K562 (cell line): ENCODE measurements at regions not wholly inside any gene's neighbourhood (a gene's known extent, or its start where the extent isn't known, plus 50 kb on each side); places are given as distances from the start of the nearest gene placed in this dataset.
"Not testable (repeated sequence)": the region's sequence is repeated elsewhere in the genome, so short reads cannot be mapped to it uniquely, and the experiment has no call there.

ENCODE experiments used
- ATAC-seq: fragments of 200-7000 bp; cut with Tn5 transposase; 3 replicates; pipeline ENCODE4 v1.9.1; 2020; ENCODE audit warnings: moderate library complexity
- BruUV-seq: library from RNA; stranded (reverse); fragments of 400-500 nt; replicated peaks from 2 replicates; lab custom pipeline; 2021; lab: Mats Ljungman, UMichigan
- CTCF ChIA-PET: fragments of 300-600 bp; formaldehyde crosslinking; extraction: SDS; loops from one replicate; lab custom pipeline; 2021; ENCODE audit warnings: low intra/inter-chr PET ratio; lab: Yijun Ruan, JAX
- POLR2A ChIA-PET: fragments of 300-600, 350-650 bp; sonication (Branson Sonifier 250); formaldehyde crosslinking; extraction: SDS; loops from one replicate; lab custom pipeline; 2021; ENCODE audit warnings: antibody characterized with exemption, inconsistent platforms; lab: Yijun Ruan, JAX
- DNase-seq, 4 experiments: peaks; one replicate each; pipeline versions ENCODE4 v3.0.0 to v3.0.0-alpha.2; 2011 to 2018; ENCODE audit warnings: low spot score in 3 of 4, mixed read lengths in 3 of 4; ENCODE audit errors: extremely low read depth in 1 of 4
- FAIRE-seq: peaks from 2 replicates; lab custom pipeline; 2011; peaks lifted over from hg19 to GRCh38; lab: Jason Lieb, UNC
- H2AFZ ChIP-seq: 2 replicates; pipeline ENCODE4 v1.6.0; 2011; ENCODE audit warnings: low read depth, low read length, control low read depth, inconsistent platforms
- H3K27ac ChIP-seq: fragments of 200-600 bp; 3 replicates; pipeline ENCODE4 v1.8.0; 2011; ENCODE audit warnings: low read depth, mild to moderate bottlenecking, control low read depth, inconsistent platforms, low read length, moderate library complexity, mixed read lengths; ENCODE audit errors: extremely low read depth
- H3K27me3 ChIP-seq, 2 experiments: fragments of 300-600 bp in 1 of 2; 2 replicates in 1 of 2; 3 replicates in 1 of 2; pipeline versions ENCODE4 v1.6.0 to v1.8.0; 2011; ENCODE audit warnings: inconsistent platforms in 2 of 2, low read length in 2 of 2, mild to moderate bottlenecking in 1 of 2, mixed read lengths in 1 of 2, moderate library complexity in 1 of 2; ENCODE audit not compliant: control insufficient read depth in 2 of 2, insufficient read depth in 2 of 2
- H3K36me3 ChIP-seq: fragments of 300-600 bp; 3 replicates; pipeline ENCODE4 v1.8.0; 2011; ENCODE audit warnings: mild to moderate bottlenecking, low read length, inconsistent platforms; ENCODE audit not compliant: control insufficient read depth, insufficient read depth
- H3K4me1 ChIP-seq, 2 experiments: fragments of 200-600 bp in 1 of 2; replicated peaks in 1 of 2; 2 replicates in 1 of 2; 3 replicates in 1 of 2; pipeline versions ENCODE4 v1.5.1 to v1.8.0; 2011; ENCODE audit warnings: inconsistent platforms in 2 of 2, low read length in 2 of 2, mild to moderate bottlenecking in 1 of 2, mixed read lengths in 1 of 2, moderate library complexity in 1 of 2; ENCODE audit not compliant: control insufficient read depth in 2 of 2, insufficient read depth in 2 of 2
- H3K4me2 ChIP-seq: 2 replicates; pipeline ENCODE4 v1.6.1; 2011; ENCODE audit warnings: low read length, control low read depth, inconsistent platforms, mixed read lengths; ENCODE audit not compliant: insufficient read depth
- H3K4me3 ChIP-seq: fragments of 200-600 bp; sonication (generic), shearing (Covaris generic); 2 replicates; pipeline ENCODE4 v1.5.1; 2016; ENCODE audit warnings: control low read depth, inconsistent platforms
- H3K79me2 ChIP-seq: fragments of 200-600 bp; 3 replicates; pipeline ENCODE4 v1.8.0; 2011; ENCODE audit warnings: low read length, inconsistent platforms; ENCODE audit not compliant: control insufficient read depth, insufficient read depth
- H3K9ac ChIP-seq, 2 experiments: 2 replicates each; pipeline versions ENCODE4 v1.6.0 to v1.6.1; 2011; ENCODE audit warnings: low read depth in 2 of 2, low read length in 2 of 2, control low read depth in 1 of 2, inconsistent platforms in 1 of 2, mild to moderate bottlenecking in 1 of 2, mixed read lengths in 1 of 2; ENCODE audit not compliant: insufficient read depth in 1 of 2
- H3K9me1 ChIP-seq: one replicate; pipeline ENCODE4 v1.6.0; 2011; ENCODE audit warnings: inconsistent platforms, mild to moderate bottlenecking, low read length, moderate library complexity; ENCODE audit not compliant: control insufficient read depth, insufficient read depth
- H3K9me3 ChIP-seq: replicated peaks from 2 replicates; pipeline ENCODE4 v1.5.1; 2011; ENCODE audit warnings: low read depth, low read length, inconsistent platforms; ENCODE audit not compliant: control insufficient read depth, insufficient read depth
- H4K20me1 ChIP-seq: replicated peaks from 2 replicates; pipeline ENCODE4 v1.6.1; 2011; ENCODE audit warnings: low read length, inconsistent platforms, mixed read lengths; ENCODE audit not compliant: control insufficient read depth, insufficient read depth
- JUND ChIP-seq, 2 experiments: IDR thresholded peaks; 2 replicates in 1 of 2; 3 replicates in 1 of 2; pipeline ENCODE4 v1.6.1; 2011; ENCODE audit warnings: borderline replicate concordance in 2 of 2, low read depth in 2 of 2, low read length in 2 of 2, improper control_type of control experiment in 1 of 2, missing biosample characterization in 1 of 2, missing genetic modification characterization in 1 of 2, missing genetic modification reagents in 1 of 2
- WGBS: fragments of 100-300 bp; shearing (Covaris generic); methylation state at CpG from one replicate; pipeline ENCODE4 v1.1.6; 2016; ENCODE audit warnings: low coverage, mixed read lengths; ENCODE audit not compliant: insufficient coverage; ENCODE audit errors: missing lambda C conversion rate; 5-methylcytosine and 5-hydroxymethylcytosine counted together
- in situ Hi-C: fragments of 300-500 bp; cut with MboI; formaldehyde crosslinking; loops from 4 replicates; pipeline ENCODE4 v1.15.0; 2018; ENCODE audit warnings: inconsistent platforms, mixed read lengths
- intact Hi-C: fragments of 100-400 bp; cut with micrococcal nuclease; formaldehyde crosslinking; loops from 2 replicates; pipeline ENCODE4 v1.14.2; 2022
- TF ChIP-seq, protein P1 (sequence below): fragments of 450-650 bp; IDR thresholded peaks from 2 replicates; pipeline ENCODE4 v1.6.1; 2016; ENCODE audit warnings: borderline replicate concordance

DNA sequence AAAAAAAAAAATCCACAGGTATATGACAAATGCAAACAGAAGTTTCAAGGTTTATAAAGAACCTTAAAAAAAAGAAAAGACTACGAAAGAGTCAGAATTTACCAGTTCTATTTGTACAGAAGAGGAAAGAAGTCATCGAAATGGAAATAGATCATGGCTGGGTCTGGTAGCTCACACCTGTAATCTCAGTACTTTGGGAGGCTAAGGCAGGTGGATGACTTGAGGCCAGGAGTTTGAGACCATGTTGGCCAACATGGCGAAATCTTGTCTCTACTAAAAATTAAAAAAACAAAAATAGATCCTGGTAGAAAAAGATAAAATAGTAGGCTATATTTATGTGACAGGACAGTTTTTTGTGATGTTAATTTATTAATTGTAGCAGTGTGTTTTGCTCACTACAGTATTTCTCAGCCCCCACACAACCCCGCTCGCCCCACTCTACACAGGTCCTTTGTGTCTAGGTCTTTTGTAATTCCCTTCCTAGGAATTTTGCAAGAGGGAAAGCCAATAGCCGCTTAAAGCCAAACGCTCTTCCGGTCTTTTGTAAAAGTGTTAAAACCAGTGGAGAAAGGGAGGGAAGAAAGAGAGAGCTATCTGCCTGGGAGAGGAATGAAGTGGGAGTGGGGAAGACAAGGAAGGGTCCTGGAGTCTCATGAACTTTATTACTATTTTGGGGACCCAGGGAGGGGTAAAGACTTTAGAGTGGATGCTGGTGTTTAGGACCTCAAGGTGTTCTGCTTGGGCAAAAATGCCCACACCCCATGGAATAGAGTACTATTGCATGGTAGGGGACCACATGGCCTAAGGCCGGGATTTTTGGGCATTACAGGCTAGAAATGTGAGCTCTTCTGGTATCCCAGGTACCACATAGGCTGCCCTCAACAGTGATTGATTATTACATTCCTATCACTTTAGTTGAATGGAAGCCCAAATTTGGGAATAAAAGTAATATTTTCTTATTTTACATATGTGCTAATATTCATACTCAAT lies 59.4 kb upstream of the XPO1 start (continued):
- TF ChIP-seq, protein P1, sequence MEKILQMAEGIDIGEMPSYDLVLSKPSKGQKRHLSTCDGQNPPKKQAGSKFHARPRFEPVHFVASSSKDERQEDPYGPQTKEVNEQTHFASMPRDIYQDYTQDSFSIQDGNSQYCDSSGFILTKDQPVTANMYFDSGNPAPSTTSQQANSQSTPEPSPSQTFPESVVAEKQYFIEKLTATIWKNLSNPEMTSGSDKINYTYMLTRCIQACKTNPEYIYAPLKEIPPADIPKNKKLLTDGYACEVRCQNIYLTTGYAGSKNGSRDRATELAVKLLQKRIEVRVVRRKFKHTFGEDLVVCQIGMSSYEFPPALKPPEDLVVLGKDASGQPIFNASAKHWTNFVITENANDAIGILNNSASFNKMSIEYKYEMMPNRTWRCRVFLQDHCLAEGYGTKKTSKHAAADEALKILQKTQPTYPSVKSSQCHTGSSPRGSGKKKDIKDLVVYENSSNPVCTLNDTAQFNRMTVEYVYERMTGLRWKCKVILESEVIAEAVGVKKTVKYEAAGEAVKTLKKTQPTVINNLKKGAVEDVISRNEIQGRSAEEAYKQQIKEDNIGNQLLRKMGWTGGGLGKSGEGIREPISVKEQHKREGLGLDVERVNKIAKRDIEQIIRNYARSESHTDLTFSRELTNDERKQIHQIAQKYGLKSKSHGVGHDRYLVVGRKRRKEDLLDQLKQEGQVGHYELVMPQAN: no peak
- no peak for TF ChIP-seq JUND (IDR thresholded peaks at IDR 0.05; ENCODE audit: borderline replicate concordance, low read depth, low read length)
- TF ChIP-seq JUND (tag; IDR thresholded peaks at IDR 0.05; ENCODE audit: borderline replicate concordance, low read depth, low read length): no peak

DNA sequence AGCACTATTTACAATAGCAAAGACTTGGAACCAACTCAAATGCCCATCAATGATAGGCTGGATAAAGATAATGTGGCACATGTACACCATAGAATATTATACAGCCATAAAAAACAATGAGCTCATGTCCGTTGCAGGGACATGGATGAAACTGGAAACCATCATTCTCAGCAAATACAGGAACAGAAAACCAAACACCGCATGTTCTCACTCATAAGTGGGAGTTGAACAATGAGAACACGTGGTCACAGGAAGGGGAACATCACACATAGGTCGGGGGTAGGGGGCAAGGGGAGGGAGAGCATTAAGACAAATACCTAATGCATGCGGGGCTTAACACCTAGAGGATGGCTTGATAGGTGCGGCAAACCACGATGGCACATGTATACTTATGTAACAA lies 56.0 kb upstream of the XPO1 start:
- H3K36me3 ChIP-seq, H3K27ac ChIP-seq, CTCF ChIA-PET, H3K4me3 ChIP-seq, BruUV-seq, intact Hi-C loops, H3K4me2 ChIP-seq, H3K9me3 ChIP-seq, in situ Hi-C loops, H3K9me1 ChIP-seq, DNase-seq, H4K20me1 ChIP-seq, ATAC-seq, H2AFZ ChIP-seq, POLR2A ChIA-PET, H3K79me2 ChIP-seq, H3K27me3 ChIP-seq, H3K4me1 ChIP-seq, FAIRE-seq, H3K9ac ChIP-seq: not testable (repeated sequence)
- 28% methylated on average over 7 of the region's 7 CpGs for WGBS
